DOHH2 (cell line): ENCODE measurements at regions not wholly inside any gene's neighbourhood (a gene's known extent, or its start where the extent isn't known, plus 50 kb on each side); places are given as distances from the start of the nearest gene placed in this dataset.

Experiments
- CTCF ChIP-seq: fragments of 200-600 bp; sonication (generic); IDR thresholded peaks from one replicate; pipeline ENCODE4 v1.5.1; 2014; ENCODE audit warnings: antibody characterized with exemption, mild to moderate bottlenecking, low read depth, low read length; ENCODE audit not compliant: poor library complexity, severe bottlenecking
- EZH2phosphoT487 ChIP-seq: fragments of 200-600 bp; sonication (generic); IDR thresholded peaks from 2 replicates; pipeline ENCODE4 v1.6.1; 2017; ENCODE audit warnings: borderline replicate concordance, mild to moderate bottlenecking, antibody characterized with exemption, low read length, moderate library complexity, mixed read lengths

GRCh38 chr11:119531056-119531455 lies 108.1 kb upstream of the THY1 start:
- TF ChIP-seq CTCF (no peak), EZH2phosphoT487 (no peak)
